IPS DF 6.9 (cell line): ENCODE measurements at regions not wholly inside any gene's neighbourhood (a gene's known extent, or its start where the extent isn't known, plus 50 kb on each side); places are given as distances from the start of the nearest gene placed in this dataset.

Source experiments
- DNase-seq: peaks from one replicate; pipeline ENCODE4 v3.0.0-alpha.2; 2013; ENCODE audit warnings: low read depth, low spot score
- H3K27ac ChIP-seq: one replicate; pipeline ENCODE4 v1.5.1; 2013; ENCODE audit warnings: low read length, control low read depth
- H3K27me3 ChIP-seq: 2 replicates; pipeline ENCODE4 v1.6.1; 2013; ENCODE audit warnings: mild to moderate bottlenecking, low read length; ENCODE audit not compliant: control insufficient read depth, insufficient read depth
- H3K36me3 ChIP-seq: 2 replicates; pipeline ENCODE4 v1.6.1; 2013; ENCODE audit warnings: low read length; ENCODE audit not compliant: control insufficient read depth, insufficient read depth
- H3K4me1 ChIP-seq: 2 replicates; pipeline ENCODE4 v1.6.1; 2013; ENCODE audit warnings: low read length; ENCODE audit not compliant: control insufficient read depth, insufficient read depth
- H3K4me3 ChIP-seq: 2 replicates; pipeline ENCODE4 v1.5.1; 2013; ENCODE audit warnings: mild to moderate bottlenecking, low read length
- H3K9me3 ChIP-seq: 2 replicates; pipeline ENCODE4 v1.6.1; 2013; ENCODE audit warnings: low read length, inconsistent platforms; ENCODE audit not compliant: control insufficient read depth, insufficient read depth
- WGBS: extraction: QIAGEN DNeasy Blood & Tissue Kit; methylation state at CpG from one replicate; pipeline ENCODE4 v1.1.7; 2013; ENCODE audit warnings: mixed read lengths, missing lambda C conversion rate; ENCODE audit not compliant: insufficient read length, insufficient coverage; 5-methylcytosine and 5-hydroxymethylcytosine counted together

- no CpG with 5 or more reads among the region's 11 CpGs for WGBS
- H3K27ac ChIP-seq = no peak overlapping the region
- DNase-seq = no peak
- no peak overlapping the region for H3K4me3 ChIP-seq
- no peaks in the 10 kb centered on the region for H3K36me3 ChIP-seq
- no peaks in the 10 kb centered on the region; the same call in 1 of the 2 replicates for H3K9me3 ChIP-seq
- H3K4me1 ChIP-seq = no peaks in the 10 kb centered on the region
- H3K27me3 ChIP-seq = no peaks in the 10 kb centered on the region
Measured at GRCh38 chr2:42867093-42868065, 75.0 kb upstream of the HAAO start.

- Histone ChIP-seq H3K36me3 (no peaks in the 10 kb centered on the region), H3K4me3 (no peak overlapping the region), H3K4me1 (no peaks in the 10 kb centered on the region), H3K9me3 (no peaks in the 10 kb centered on the region; the same call in 1 of the 2 replicates), H3K27ac (no peak overlapping the region), H3K27me3 (no peaks in the 10 kb centered on the region)
- no CpG with 5 or more reads among the region's 15 CpGs for WGBS
- DNase-seq = no peak
Measured at GRCh38 chr2:42865884-42866881, 73.8 kb upstream of the HAAO start.

- no peak for DNase-seq
- Histone ChIP-seq H3K4me1 (no peaks in the 10 kb centered on the region), H3K27ac (no peak overlapping the region), H3K27me3 (no peaks in the 10 kb centered on the region), H3K9me3 (no peaks in the 10 kb centered on the region; the same call in 1 of the 2 replicates), H3K4me3 (no peak overlapping the region), H3K36me3 (no peaks in the 10 kb centered on the region)
- WGBS = no CpG with 5 or more reads among the region's 8 CpGs
Measured at GRCh38 chr2:42864641-42865280, 72.4 kb upstream of the HAAO start.

- DNase-seq = no peak
- Histone ChIP-seq H3K4me1 (no peaks in the 10 kb centered on the region), H3K36me3 (no peaks in the 10 kb centered on the region), H3K27me3 (no peaks in the 10 kb centered on the region), H3K9me3 (no peaks in the 10 kb centered on the region; the same call in 1 of the 2 replicates), H3K27ac (no peak overlapping the region), H3K4me3 (no peak overlapping the region)
- no CpG with 5 or more reads among the region's 6 CpGs for WGBS
Measured at GRCh38 chr2:42864222-42864621, 71.8 kb upstream of the HAAO start.

- no peaks in the 10 kb centered on the region for H3K4me1 ChIP-seq
- DNase-seq = no peak
- H3K36me3 ChIP-seq = no peaks in the 10 kb centered on the region
- H3K4me3 ChIP-seq = no peak overlapping the region
- no CpG with 5 or more reads among the region's 10 CpGs for WGBS
- no peaks in the 10 kb centered on the region for H3K27me3 ChIP-seq
- no peaks in the 10 kb centered on the region; the same call in 1 of the 2 replicates for H3K9me3 ChIP-seq
- H3K27ac ChIP-seq = no peak overlapping the region
Measured at GRCh38 chr2:42863751-42864150, 71.4 kb upstream of the HAAO start.

GRCh38 chr2:42863320-42863719 is 70.9 kb upstream of the HAAO start:
- Histone ChIP-seq H3K4me1 (no peaks in the 10 kb centered on the region), H3K4me3 (no peak overlapping the region)

GRCh38 chr2:42862669-42863185 is 70.3 kb upstream of the HAAO start:
- DNase-seq = no peak
- no peak overlapping the region for H3K4me3 ChIP-seq
- no peaks in the 10 kb centered on the region for H3K27me3 ChIP-seq
- H3K27ac ChIP-seq = no peak overlapping the region
- WGBS = no CpG with 5 or more reads among the region's 12 CpGs
- H3K9me3 ChIP-seq = no peaks in the 10 kb centered on the region
- no peaks in the 10 kb centered on the region for H3K4me1 ChIP-seq
- no peaks in the 10 kb centered on the region for H3K36me3 ChIP-seq

More at GRCh38 chr2:42863320-42863719, 70.9 kb upstream of the HAAO start:
- no peaks in the 10 kb centered on the region for H3K27me3 ChIP-seq
- H3K36me3 ChIP-seq = no peaks in the 10 kb centered on the region
- H3K27ac ChIP-seq = no peak overlapping the region
- no peak for DNase-seq
- no peaks in the 10 kb centered on the region for H3K9me3 ChIP-seq
- WGBS = no CpG with 5 or more reads among the region's 10 CpGs

- H3K4me3 ChIP-seq = no peak overlapping the region
- DNase-seq = no peak
- no peak overlapping the region for H3K27ac ChIP-seq
- no peaks in the 10 kb centered on the region for H3K27me3 ChIP-seq
- H3K9me3 ChIP-seq = no peaks in the 10 kb centered on the region
- H3K36me3 ChIP-seq = no peaks in the 10 kb centered on the region
- no CpG with 5 or more reads among the region's 2 CpGs for WGBS
- H3K4me1 ChIP-seq = no peaks in the 10 kb centered on the region
Measured at GRCh38 chr2:42861321-42861720, 68.9 kb upstream of the HAAO start.

- Histone ChIP-seq H3K4me3 (no peak overlapping the region), H3K27ac (no peak overlapping the region), H3K27me3 (no peaks in the 10 kb centered on the region), H3K9me3 (no peaks in the 10 kb centered on the region), H3K36me3 (no peaks in the 10 kb centered on the region), H3K4me1 (no peaks in the 10 kb centered on the region)
- whole genome bisulfite sequencing = no CpG with 5 or more reads among the region's 5 CpGs
- DNase-seq = no peak
Measured at GRCh38 chr2:42860319-42861094, 68.1 kb upstream of the HAAO start.
